ENCODE measurements at regions not wholly inside any gene's neighbourhood (a gene's known extent, or its start where the extent isn't known, plus 50 kb on each side); places are given as distances from the start of the nearest gene placed in this dataset.

DNA sequence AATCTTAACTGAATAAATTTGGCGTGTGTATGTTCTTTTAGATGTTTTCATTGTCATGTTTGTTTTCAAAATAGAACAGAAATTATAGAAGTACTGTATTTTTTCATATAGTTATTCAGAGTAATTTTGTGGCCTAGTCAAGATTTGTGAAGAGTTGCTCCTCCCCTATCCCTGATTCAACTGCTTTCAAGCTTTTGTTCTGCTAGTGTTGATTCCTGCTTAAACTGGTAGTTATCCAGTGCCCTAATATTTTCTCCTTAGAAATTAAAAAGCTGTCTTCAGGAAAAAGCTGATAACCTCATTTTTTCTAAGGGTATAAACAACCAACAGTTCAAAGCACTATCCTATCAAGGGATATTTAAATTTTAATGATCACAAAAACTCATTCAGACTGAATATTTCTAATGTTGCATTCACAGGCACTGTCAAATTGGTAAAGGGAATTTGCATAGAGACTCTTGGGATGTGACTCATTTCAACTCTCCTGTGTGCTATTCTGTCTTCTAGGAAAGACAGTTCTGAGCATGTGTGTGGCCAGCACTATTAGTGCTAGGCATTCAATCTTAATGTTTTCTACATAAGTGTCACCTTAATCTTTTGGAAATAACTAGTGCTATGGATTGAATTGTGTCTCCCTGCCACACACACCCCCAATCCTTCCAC, 1776.0 kb downstream of the LRRC4C start:
- Histone ChIP-seq H3K4me3 (ENCODE audit: extremely low read depth, insufficient read depth, low read length, poor library complexity, severe bottlenecking) (no peak overlapping the region), H3K9me3 (ENCODE audit: control insufficient read depth, low read length) (peaks cover 9% of the 10 kb centered on the region), H3K27ac (ENCODE audit: low read depth, low read length, severe bottlenecking) (no peak overlapping the region), H3K36me3 (ENCODE audit: control insufficient read depth, insufficient read depth, low read length) (no peaks in the 10 kb centered on the region), H3K4me1 (ENCODE audit: control insufficient read depth, insufficient read depth, low read length, poor library complexity, severe bottlenecking) (no peaks in the 10 kb centered on the region)
- WGBS, 2 experiments (ENCODE audit: insufficient coverage in 2 of 2): no CpG with 5 or more reads among the region's 1 CpG

DNA sequence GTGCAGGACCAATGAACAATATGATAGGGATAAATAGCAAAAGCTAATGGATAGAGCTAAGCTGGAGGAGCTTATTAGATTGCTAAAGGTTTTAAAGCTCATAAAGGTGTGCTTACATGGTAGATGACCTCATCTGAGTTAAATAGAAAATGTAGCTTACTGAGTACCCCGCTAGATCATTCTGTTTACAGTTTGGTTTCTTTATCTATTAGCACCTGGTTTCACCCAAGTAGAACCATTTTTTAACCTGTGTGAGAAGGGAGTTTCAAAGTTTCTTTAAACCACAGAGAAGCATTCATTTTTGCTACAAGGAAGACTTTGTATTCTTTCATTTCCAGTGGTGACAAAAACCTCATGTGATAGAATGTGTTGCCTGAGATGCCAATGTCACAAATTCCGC, 1778.0 kb downstream of the LRRC4C start:
- Histone ChIP-seq H3K27ac (ENCODE audit: low read depth, low read length, severe bottlenecking) (no peak overlapping the region), H3K9me3 (ENCODE audit: control insufficient read depth, low read length) (peaks cover 9% of the 10 kb centered on the region), H3K4me1 (ENCODE audit: control insufficient read depth, insufficient read depth, low read length, poor library complexity, severe bottlenecking) (no peaks in the 10 kb centered on the region), H3K36me3 (ENCODE audit: control insufficient read depth, insufficient read depth, low read length) (no peaks in the 10 kb centered on the region), H3K4me3 (ENCODE audit: extremely low read depth, insufficient read depth, low read length, poor library complexity, severe bottlenecking) (no peak overlapping the region)
- WGBS, 2 experiments (ENCODE audit: insufficient coverage in 2 of 2): 80% methylated on average over 1 of the region's 2 CpGs; no CpG with 5 or more reads in 1 of the 2 experiments

DNA sequence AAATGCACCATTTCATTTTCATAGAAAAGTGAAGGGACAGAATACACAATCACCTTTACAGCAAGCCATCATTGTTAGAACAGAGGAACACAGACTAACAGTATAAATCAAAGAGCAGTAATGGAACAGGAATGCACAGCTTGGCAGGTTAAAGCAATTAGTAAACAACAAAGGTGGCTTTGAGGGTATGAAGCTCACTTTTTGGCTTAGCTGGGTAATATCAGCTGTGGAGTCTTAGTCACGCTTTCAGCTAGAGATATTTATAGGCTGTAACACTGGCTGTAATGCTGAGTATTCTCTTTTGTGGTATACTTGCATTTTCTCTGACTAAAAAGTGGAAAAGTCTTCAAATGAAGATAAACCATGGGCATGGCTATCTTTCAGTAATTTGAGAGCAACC, 1780.5 kb downstream of the LRRC4C start:
- Histone ChIP-seq H3K4me1 (ENCODE audit: control insufficient read depth, insufficient read depth, low read length, poor library complexity, severe bottlenecking) (no peaks in the 10 kb centered on the region), H3K4me3 (ENCODE audit: extremely low read depth, insufficient read depth, low read length, poor library complexity, severe bottlenecking) (no peak overlapping the region), H3K36me3 (ENCODE audit: control insufficient read depth, insufficient read depth, low read length) (no peaks in the 10 kb centered on the region), H3K27ac (ENCODE audit: low read depth, low read length, severe bottlenecking) (no peak overlapping the region), H3K9me3 (ENCODE audit: control insufficient read depth, low read length) (peaks cover 9% of the 10 kb centered on the region)
- 78 to 100% methylated on average over 1 of the region's 1 CpG for WGBS, 2 experiments (ENCODE audit: insufficient coverage in 2 of 2)

DNA sequence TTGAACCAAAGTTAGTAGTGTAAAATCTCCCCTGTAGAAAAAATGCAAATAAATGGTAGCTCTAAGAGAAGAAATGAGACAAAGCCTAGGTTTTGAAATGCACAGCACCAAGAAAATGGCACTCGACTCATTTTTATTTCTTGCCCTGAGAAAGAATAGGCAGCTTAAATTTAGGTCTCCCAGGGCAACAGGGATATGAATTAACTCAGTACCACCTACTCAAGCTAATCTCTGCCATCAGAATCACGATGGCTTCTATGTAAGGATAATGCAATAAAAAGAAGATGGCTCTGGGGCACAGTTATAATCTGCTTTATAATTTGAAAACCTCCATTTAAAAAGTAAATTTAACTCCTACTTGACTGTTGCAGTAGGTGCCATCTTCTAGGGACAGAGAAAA, 1784.3 kb downstream of the LRRC4C start:
- H3K9me3 ChIP-seq (ENCODE audit: control insufficient read depth, low read length): peaks cover 5% of the 10 kb centered on the region
- no peak overlapping the region for H3K27ac ChIP-seq (ENCODE audit: low read depth, low read length, severe bottlenecking)
- no peaks in the 10 kb centered on the region for H3K36me3 ChIP-seq (ENCODE audit: control insufficient read depth, insufficient read depth, low read length)
- H3K4me1 ChIP-seq (ENCODE audit: control insufficient read depth, insufficient read depth, low read length, poor library complexity, severe bottlenecking): no peaks in the 10 kb centered on the region
- WGBS, 2 experiments (ENCODE audit: insufficient coverage in 2 of 2): 100% methylated on average over 1 of the region's 2 CpGs
- H3K4me3 ChIP-seq (ENCODE audit: extremely low read depth, insufficient read depth, low read length, poor library complexity, severe bottlenecking): no peak overlapping the region

DNA sequence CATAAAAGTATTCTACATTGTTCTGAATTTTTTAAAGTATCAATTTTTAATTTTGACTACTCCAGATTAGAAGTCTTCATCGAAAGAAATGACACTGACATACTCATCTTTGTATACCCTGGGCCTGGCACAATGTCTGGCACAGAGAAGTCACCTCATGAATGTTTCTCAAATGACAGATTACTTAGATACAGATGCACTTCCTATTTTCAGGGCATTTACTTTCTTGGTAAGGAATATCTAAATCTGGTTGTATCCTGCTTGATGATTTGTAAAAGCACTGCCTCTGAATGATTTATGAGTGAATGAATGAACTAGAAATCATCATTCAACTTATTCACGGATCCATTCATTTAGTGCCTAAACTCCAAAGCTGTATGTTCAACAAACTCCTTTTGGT, 1784.7 kb downstream of the LRRC4C start:
- 57% methylated on average over 1 of the region's 2 CpGs; no CpG with 5 or more reads in 1 of the 2 experiments for WGBS, 2 experiments (ENCODE audit: insufficient coverage in 2 of 2)
- Histone ChIP-seq H3K4me3 (ENCODE audit: extremely low read depth, insufficient read depth, low read length, poor library complexity, severe bottlenecking) (no peak overlapping the region), H3K9me3 (ENCODE audit: control insufficient read depth, low read length) (peaks cover 1% of the 10 kb centered on the region), H3K27ac (ENCODE audit: low read depth, low read length, severe bottlenecking) (no peak overlapping the region), H3K4me1 (ENCODE audit: control insufficient read depth, insufficient read depth, low read length, poor library complexity, severe bottlenecking) (no peaks in the 10 kb centered on the region), H3K36me3 (ENCODE audit: control insufficient read depth, insufficient read depth, low read length) (no peaks in the 10 kb centered on the region)

DNA sequence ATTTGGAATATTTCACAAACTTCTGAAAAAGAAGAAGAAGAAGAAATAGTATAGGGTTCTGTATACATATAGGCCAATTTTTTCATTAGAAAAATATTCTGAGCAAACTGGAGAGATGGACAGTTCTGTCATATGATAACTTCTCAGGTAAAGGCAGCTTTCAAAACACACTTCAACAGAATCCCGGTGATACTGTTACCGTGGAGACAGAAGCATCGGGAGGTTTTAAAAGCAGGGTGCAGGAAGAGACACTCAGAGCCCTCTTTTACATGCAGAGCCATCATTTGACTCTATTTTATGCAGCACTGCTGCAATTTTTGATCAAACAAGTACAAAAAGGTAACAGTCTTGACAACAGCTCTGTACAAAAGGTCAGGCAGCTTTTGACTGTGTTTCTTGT, 1785.4 kb downstream of the LRRC4C start:
- no peak overlapping the region for H3K27ac ChIP-seq (ENCODE audit: low read depth, low read length, severe bottlenecking)
- 90 to 96% methylated on average over 3 of the region's 3 CpGs for WGBS, 2 experiments (ENCODE audit: insufficient coverage in 2 of 2)
- no peak overlapping the region for H3K4me3 ChIP-seq (ENCODE audit: extremely low read depth, insufficient read depth, low read length, poor library complexity, severe bottlenecking)
- no peaks in the 10 kb centered on the region for H3K4me1 ChIP-seq (ENCODE audit: control insufficient read depth, insufficient read depth, low read length, poor library complexity, severe bottlenecking)
- no peaks in the 10 kb centered on the region for H3K9me3 ChIP-seq (ENCODE audit: control insufficient read depth, low read length)
- H3K36me3 ChIP-seq (ENCODE audit: control insufficient read depth, insufficient read depth, low read length): no peaks in the 10 kb centered on the region

DNA sequence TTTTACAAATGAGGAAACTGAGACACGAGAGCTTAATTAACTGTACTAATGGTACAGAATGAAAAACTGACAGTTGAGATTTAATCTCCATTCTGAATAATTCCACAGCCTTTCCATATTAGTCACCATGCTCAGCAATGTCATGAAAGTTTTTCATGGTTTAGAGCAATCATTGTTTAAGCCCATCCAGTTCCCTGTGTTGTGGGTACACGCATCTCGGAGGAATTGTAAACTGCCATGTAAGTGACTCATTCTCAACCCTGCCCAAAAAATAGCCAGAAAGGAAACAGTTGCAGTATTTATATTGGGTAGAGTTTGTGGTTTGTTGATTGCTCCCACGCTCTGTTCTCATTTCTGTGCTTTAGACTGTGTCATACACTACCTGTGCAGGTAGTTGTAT, 1790.8 kb downstream of the LRRC4C start:
- H3K27ac ChIP-seq (ENCODE audit: low read depth, low read length, severe bottlenecking): no peak overlapping the region
- H3K4me3 ChIP-seq (ENCODE audit: extremely low read depth, insufficient read depth, low read length, poor library complexity, severe bottlenecking): no peak overlapping the region
- no peaks in the 10 kb centered on the region for H3K36me3 ChIP-seq (ENCODE audit: control insufficient read depth, insufficient read depth, low read length)
- H3K9me3 ChIP-seq (ENCODE audit: control insufficient read depth, low read length): peaks cover 5% of the 10 kb centered on the region
- WGBS, 2 experiments (ENCODE audit: insufficient coverage in 2 of 2): no CpG with 5 or more reads among the region's 4 CpGs
- no peaks in the 10 kb centered on the region for H3K4me1 ChIP-seq (ENCODE audit: control insufficient read depth, insufficient read depth, low read length, poor library complexity, severe bottlenecking)

DNA sequence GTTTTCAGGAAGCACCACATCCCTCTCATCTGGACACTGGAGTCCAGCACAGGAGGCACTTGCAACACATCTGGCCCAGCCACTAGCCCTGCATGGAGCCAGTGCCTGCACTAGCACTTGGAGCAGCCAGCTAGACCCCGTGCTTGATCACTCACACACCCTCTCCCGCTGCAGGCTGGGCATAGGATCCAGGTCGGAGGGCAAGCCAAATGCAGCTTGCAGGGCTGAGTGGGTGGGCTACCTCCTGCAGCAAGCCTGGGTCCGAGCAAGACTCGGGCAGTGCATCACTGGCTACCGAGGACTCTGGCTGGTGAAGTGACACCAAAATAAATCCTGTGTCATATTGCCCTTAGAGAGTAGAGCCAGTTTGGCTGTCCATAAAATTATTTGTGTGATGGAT, 1795.4 kb downstream of the LRRC4C start:
- no peak overlapping the region for H3K27ac ChIP-seq (ENCODE audit: low read depth, low read length, severe bottlenecking)
- H3K36me3 ChIP-seq (ENCODE audit: control insufficient read depth, insufficient read depth, low read length): no peaks in the 10 kb centered on the region
- WGBS, 2 experiments (ENCODE audit: insufficient coverage in 2 of 2): 88 to 91% methylated on average over 5 of the region's 6 CpGs
- peaks cover 8% of the 10 kb centered on the region for H3K9me3 ChIP-seq (ENCODE audit: control insufficient read depth, low read length)
- no peaks in the 10 kb centered on the region for H3K4me1 ChIP-seq (ENCODE audit: control insufficient read depth, insufficient read depth, low read length, poor library complexity, severe bottlenecking)
- no peak overlapping the region for H3K4me3 ChIP-seq (ENCODE audit: extremely low read depth, insufficient read depth, low read length, poor library complexity, severe bottlenecking)

DNA sequence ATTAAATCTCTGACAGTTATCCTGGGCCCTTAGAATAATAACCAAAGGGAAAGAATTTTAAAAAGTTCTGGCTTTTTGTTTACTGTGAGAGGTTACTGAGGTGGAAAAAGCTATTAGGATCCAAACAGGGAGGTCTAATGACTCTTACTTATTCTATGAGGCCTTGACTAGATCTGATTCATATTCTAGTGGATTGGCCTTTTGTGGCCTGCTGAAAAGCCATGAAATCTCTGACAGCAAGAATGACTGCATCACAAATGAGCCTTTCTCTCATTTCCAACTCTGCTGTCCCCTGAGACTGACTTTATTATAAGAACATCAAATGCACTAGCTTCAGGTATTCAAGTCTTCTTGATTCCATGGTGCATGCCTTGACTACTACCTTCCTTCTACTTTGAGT, 1797.6 kb downstream of the LRRC4C start:
- peaks cover 8% of the 10 kb centered on the region for H3K9me3 ChIP-seq (ENCODE audit: control insufficient read depth, low read length)
- H3K4me1 ChIP-seq (ENCODE audit: control insufficient read depth, insufficient read depth, low read length, poor library complexity, severe bottlenecking): no peaks in the 10 kb centered on the region
- H3K27ac ChIP-seq (ENCODE audit: low read depth, low read length, severe bottlenecking): no peak overlapping the region
- H3K4me3 ChIP-seq (ENCODE audit: extremely low read depth, insufficient read depth, low read length, poor library complexity, severe bottlenecking): no peak overlapping the region
- no peaks in the 10 kb centered on the region for H3K36me3 ChIP-seq (ENCODE audit: control insufficient read depth, insufficient read depth, low read length)

DNA sequence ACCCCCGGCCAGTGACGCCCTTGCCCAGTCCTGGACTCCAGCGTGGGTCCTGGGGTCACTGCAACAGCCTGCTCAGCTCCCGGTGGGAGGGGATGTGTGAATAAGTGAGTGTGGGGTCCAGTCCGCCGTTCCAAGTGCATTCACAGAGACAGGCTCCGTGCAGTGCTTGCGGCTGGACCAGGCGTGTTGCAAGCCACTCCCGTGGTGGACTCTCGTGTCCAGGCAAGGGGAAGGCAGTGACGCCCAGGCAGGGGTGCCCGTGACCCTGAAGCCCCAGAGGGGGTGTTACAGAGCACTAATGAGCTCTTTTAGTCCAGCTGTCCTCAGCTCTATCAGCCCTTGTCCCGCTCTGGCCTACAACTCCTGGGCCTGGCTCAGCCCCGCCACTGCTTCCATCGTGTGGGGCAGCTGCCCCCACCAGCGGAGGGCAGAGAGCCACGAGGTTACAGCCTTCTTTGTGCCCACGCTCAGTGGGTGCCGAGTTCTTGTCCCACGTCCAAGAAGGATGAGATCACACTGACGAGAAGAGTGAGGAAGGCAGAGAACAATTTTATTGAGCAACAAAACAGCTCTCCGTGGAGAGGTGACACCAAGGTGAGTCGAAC, 1807.5 kb downstream of the LRRC4C start:
- WGBS, 2 experiments (ENCODE audit: insufficient coverage in 2 of 2): 89 to 94% methylated on average over 21 to 22 of the region's 24 CpGs
- no peak overlapping the region for H3K4me3 ChIP-seq (ENCODE audit: extremely low read depth, insufficient read depth, low read length, poor library complexity, severe bottlenecking)
- H3K27ac ChIP-seq (ENCODE audit: low read depth, low read length, severe bottlenecking): no peak overlapping the region
- no peaks in the 10 kb centered on the region for H3K9me3 ChIP-seq (ENCODE audit: control insufficient read depth, low read length)
- H3K36me3 ChIP-seq (ENCODE audit: control insufficient read depth, insufficient read depth, low read length): no peaks in the 10 kb centered on the region
- H3K4me1 ChIP-seq (ENCODE audit: control insufficient read depth, insufficient read depth, low read length, poor library complexity, severe bottlenecking): no peaks in the 10 kb centered on the region

DNA sequence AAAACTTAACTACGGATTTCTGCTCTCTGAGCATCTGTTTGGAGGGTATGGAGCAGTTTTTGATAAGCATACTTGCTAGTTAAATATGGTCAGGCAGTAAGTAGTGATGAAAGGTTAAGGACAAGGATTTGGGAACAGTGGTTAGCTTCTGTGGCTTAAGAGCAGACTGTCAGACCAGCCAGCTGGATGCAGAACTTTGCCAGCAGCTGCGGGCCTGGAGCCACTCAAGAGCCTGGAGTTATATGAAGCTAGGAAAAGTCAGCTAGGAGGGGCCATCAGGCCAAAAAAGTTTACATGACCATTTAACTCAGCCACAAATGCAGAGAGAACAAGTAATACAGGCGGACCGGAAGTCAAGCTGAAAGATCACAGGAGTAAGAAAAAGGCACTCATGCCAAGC, 1817.7 kb downstream of the LRRC4C start:
- Histone ChIP-seq H3K36me3 (ENCODE audit: control insufficient read depth, insufficient read depth, low read length) (no peaks in the 10 kb centered on the region), H3K4me3 (ENCODE audit: extremely low read depth, insufficient read depth, low read length, poor library complexity, severe bottlenecking) (no peak overlapping the region), H3K4me1 (ENCODE audit: control insufficient read depth, insufficient read depth, low read length, poor library complexity, severe bottlenecking) (no peaks in the 10 kb centered on the region), H3K9me3 (ENCODE audit: control insufficient read depth, low read length) (no peaks in the 10 kb centered on the region), H3K27ac (ENCODE audit: low read depth, low read length, severe bottlenecking) (no peak overlapping the region)
- 80 to 93% methylated on average over 1 to 2 of the region's 4 CpGs for WGBS, 2 experiments (ENCODE audit: insufficient coverage in 2 of 2)
